ENCODE measurements at regions not wholly inside any gene's neighbourhood (a gene's known extent, or its start where the extent isn't known, plus 50 kb on each side); places are given as distances from the start of the nearest gene placed in this dataset.

DNA sequence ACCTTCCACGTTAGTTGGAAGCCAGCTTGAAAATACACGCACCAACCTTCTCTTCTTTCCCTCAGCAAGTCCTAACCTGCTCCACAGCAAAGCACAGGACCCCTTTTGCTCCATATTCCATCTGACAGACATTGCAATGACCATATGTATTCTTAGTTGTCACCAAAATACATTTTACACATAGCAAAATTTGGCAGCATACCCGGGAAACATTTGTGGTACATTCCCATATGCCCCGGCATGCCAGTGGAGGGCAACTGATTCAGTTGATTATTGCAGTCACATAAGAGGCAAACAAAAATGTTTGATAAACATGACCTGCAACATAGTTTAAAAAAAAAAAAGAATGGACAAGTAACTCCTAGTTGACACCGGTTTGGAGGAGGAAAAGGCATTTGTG, 202.1 kb upstream of the UBE2E3 start:
- Histone ChIP-seq H4K20me1 (ENCODE audit: insufficient read depth) (no peaks in the 10 kb centered on the region), H3K27me3 (ENCODE audit: insufficient read depth, low read length) (no peaks in the 10 kb centered on the region), H3K79me2 (ENCODE audit: insufficient read depth, low read length) (no peaks in the 10 kb centered on the region), H3K9me2 (ENCODE audit: insufficient read depth) (no peaks in the 10 kb centered on the region), H2AFZ (ENCODE audit: low read depth, low read length, poor library complexity, severe bottlenecking) (no peak overlapping the region), H3K4me3 (replicated peaks in 1 of 2; ENCODE audit: low read depth in 1 of 2, low read length in 2 of 2) (no peak overlapping the region), H3K9ac (ENCODE audit: low read length) (no peak overlapping the region), H3K27ac (ENCODE audit: low read depth, low read length) (no peak overlapping the region), H3K36me3 (ENCODE audit: control insufficient read depth in 1 of 2, insufficient read depth in 2 of 2, low read length in 2 of 2) (no peaks in the 10 kb centered on the region), H3K4me2 (ENCODE audit: low read length) (no peak overlapping the region), H3K4me1 (ENCODE audit: control insufficient read depth in 1 of 2, insufficient read depth in 2 of 2, low read length in 2 of 2) (no peaks in the 10 kb centered on the region), H3K9me3 (ENCODE audit: control insufficient read depth in 1 of 2, insufficient read depth in 1 of 2, low read depth in 1 of 2, low read length in 2 of 2) (no peaks in the 10 kb centered on the region)
- BruUV-seq (replicated peaks), result no TSS peak
- ChIA-PET RAD21 (ENCODE audit: low non-redundant PET in 1 of 2, low total read pairs in 2 of 2, uncharacterized antibody in 2 of 2, unreplicated experiment in 2 of 2) (no interaction called here), POLR2A (no interaction called here), CTCF (no interaction called here)
- no peak for TF ChIP-seq EGR1 (IDR thresholded peaks at IDR 0.05; ENCODE audit: low read depth)
- TF ChIP-seq TCF7L2 (IDR thresholded peaks at IDR 0.05; ENCODE audit: borderline replicate concordance, extremely low read depth, insufficient read depth, insufficient read length), result no peak
- TF ChIP-seq, protein P1, sequence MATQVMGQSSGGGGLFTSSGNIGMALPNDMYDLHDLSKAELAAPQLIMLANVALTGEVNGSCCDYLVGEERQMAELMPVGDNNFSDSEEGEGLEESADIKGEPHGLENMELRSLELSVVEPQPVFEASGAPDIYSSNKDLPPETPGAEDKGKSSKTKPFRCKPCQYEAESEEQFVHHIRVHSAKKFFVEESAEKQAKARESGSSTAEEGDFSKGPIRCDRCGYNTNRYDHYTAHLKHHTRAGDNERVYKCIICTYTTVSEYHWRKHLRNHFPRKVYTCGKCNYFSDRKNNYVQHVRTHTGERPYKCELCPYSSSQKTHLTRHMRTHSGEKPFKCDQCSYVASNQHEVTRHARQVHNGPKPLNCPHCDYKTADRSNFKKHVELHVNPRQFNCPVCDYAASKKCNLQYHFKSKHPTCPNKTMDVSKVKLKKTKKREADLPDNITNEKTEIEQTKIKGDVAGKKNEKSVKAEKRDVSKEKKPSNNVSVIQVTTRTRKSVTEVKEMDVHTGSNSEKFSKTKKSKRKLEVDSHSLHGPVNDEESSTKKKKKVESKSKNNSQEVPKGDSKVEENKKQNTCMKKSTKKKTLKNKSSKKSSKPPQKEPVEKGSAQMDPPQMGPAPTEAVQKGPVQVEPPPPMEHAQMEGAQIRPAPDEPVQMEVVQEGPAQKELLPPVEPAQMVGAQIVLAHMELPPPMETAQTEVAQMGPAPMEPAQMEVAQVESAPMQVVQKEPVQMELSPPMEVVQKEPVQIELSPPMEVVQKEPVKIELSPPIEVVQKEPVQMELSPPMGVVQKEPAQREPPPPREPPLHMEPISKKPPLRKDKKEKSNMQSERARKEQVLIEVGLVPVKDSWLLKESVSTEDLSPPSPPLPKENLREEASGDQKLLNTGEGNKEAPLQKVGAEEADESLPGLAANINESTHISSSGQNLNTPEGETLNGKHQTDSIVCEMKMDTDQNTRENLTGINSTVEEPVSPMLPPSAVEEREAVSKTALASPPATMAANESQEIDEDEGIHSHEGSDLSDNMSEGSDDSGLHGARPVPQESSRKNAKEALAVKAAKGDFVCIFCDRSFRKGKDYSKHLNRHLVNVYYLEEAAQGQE (IDR thresholded peaks at IDR 0.05; ENCODE audit: low read depth), result no peak
- TF ChIP-seq ZNF274 (IDR thresholded peaks at IDR 0.05; ENCODE audit: low read depth, low read length), result no peak
- no peak for TF ChIP-seq CEBPB (IDR thresholded peaks at IDR 0.05; ENCODE audit: low read depth)
- no peak for TF ChIP-seq SP1 (IDR thresholded peaks at IDR 0.05; ENCODE audit: low read depth)
- ATAC-seq, result no peak
- DNase-seq (ENCODE audit: low read depth, low spot score), result no peak
- intact Hi-C loops (cut with micrococcal nuclease), result no loop called here

DNA sequence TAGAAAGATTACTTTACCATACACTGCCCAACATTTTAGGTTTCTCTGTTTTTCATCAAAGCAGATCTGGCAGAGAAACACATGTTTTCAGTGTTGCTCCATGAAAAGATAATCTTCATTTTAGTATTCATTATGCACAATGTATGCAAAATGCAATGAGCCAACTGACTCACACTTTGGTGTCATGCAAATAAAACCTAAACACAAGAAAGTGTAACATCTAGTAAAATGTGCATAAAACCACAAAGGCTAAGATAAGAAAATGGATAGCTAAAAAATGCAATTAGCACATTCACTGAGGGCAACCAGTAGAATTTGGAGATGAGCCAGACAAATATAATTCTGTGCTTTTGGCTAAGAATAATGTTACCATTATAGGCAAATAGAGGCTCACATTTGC, 203.5 kb upstream of the UBE2E3 start:
- no peak for ATAC-seq
- no peaks in the 10 kb centered on the region for H3K9me2 ChIP-seq (ENCODE audit: insufficient read depth)
- H3K4me2 ChIP-seq (ENCODE audit: low read length), result no peak overlapping the region
- ChIA-PET POLR2A (no interaction called here), RAD21 (ENCODE audit: low non-redundant PET in 1 of 2, low total read pairs in 2 of 2, uncharacterized antibody in 2 of 2, unreplicated experiment in 2 of 2) (no interaction called here), CTCF (no interaction called here)
- intact Hi-C loops (cut with micrococcal nuclease), result no loop called here
- H4K20me1 ChIP-seq (ENCODE audit: insufficient read depth), result no peaks in the 10 kb centered on the region
- no peaks in the 10 kb centered on the region for H3K9me3 ChIP-seq (ENCODE audit: control insufficient read depth in 1 of 2, insufficient read depth in 1 of 2, low read depth in 1 of 2, low read length in 2 of 2)
- no peak overlapping the region for H3K9ac ChIP-seq (ENCODE audit: low read length)
- no peaks in the 10 kb centered on the region for H3K27me3 ChIP-seq (ENCODE audit: insufficient read depth, low read length)
- H3K4me3 ChIP-seq (replicated peaks in 1 of 2; ENCODE audit: low read depth in 1 of 2, low read length in 2 of 2), result no peak overlapping the region
- H2AFZ ChIP-seq (ENCODE audit: low read depth, low read length, poor library complexity, severe bottlenecking), result no peak overlapping the region
- no peak overlapping the region for H3K27ac ChIP-seq (ENCODE audit: low read depth, low read length)
- H3K79me2 ChIP-seq (ENCODE audit: insufficient read depth, low read length), result no peaks in the 10 kb centered on the region
- TF ChIP-seq SIN3A (IDR thresholded peaks at IDR 0.05; ENCODE audit: low read depth) (no peak), CEBPB (IDR thresholded peaks at IDR 0.05; ENCODE audit: low read depth) (no peak), ZFX (IDR thresholded peaks at IDR 0.05) (no peak), ELF1 (IDR thresholded peaks at IDR 0.05; ENCODE audit: borderline replicate concordance, low read depth) (no peak), RAD21 (IDR thresholded peaks at IDR 0.05; ENCODE audit: low read depth) (no peak)
- TF ChIP-seq, protein P2, sequence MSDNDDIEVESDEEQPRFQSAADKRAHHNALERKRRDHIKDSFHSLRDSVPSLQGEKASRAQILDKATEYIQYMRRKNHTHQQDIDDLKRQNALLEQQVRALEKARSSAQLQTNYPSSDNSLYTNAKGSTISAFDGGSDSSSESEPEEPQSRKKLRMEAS (IDR thresholded peaks at IDR 0.05), result no peak
- TF ChIP-seq, protein P3, sequence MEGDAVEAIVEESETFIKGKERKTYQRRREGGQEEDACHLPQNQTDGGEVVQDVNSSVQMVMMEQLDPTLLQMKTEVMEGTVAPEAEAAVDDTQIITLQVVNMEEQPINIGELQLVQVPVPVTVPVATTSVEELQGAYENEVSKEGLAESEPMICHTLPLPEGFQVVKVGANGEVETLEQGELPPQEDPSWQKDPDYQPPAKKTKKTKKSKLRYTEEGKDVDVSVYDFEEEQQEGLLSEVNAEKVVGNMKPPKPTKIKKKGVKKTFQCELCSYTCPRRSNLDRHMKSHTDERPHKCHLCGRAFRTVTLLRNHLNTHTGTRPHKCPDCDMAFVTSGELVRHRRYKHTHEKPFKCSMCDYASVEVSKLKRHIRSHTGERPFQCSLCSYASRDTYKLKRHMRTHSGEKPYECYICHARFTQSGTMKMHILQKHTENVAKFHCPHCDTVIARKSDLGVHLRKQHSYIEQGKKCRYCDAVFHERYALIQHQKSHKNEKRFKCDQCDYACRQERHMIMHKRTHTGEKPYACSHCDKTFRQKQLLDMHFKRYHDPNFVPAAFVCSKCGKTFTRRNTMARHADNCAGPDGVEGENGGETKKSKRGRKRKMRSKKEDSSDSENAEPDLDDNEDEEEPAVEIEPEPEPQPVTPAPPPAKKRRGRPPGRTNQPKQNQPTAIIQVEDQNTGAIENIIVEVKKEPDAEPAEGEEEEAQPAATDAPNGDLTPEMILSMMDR (IDR thresholded peaks at IDR 0.05 in 2 of 3, conservative IDR thresholded peaks at IDR 0.05 in 1 of 3; ENCODE audit: borderline replicate concordance in 1 of 3, insufficient read depth in 1 of 3, low read depth in 2 of 3, low read length in 2 of 3), result no peak
- H3K4me1 ChIP-seq (ENCODE audit: control insufficient read depth in 1 of 2, insufficient read depth in 2 of 2, low read length in 2 of 2), result no peaks in the 10 kb centered on the region
- no peaks in the 10 kb centered on the region for H3K36me3 ChIP-seq (ENCODE audit: control insufficient read depth in 1 of 2, insufficient read depth in 2 of 2, low read length in 2 of 2)
- BruUV-seq (replicated peaks), result no TSS peak
- DNase-seq (ENCODE audit: low read depth, low spot score), result no peak
